HG02973 (cell line): ENCODE measurements at regions not wholly inside any gene's neighbourhood (a gene's known extent, or its start where the extent isn't known, plus 50 kb on each side); places are given as distances from the start of the nearest gene placed in this dataset.
"Not testable (repeated sequence)": the region's sequence is repeated elsewhere in the genome, so short reads cannot be mapped to it uniquely, and the experiment has no call there.

Source experiments
- ATAC-seq: cut with Tn5 transposase; IDR thresholded peaks from one replicate; pipeline ENCODE4 v1.9.1; 2021; ENCODE audit warnings: moderate library complexity; ENCODE audit not compliant: unreplicated experiment

DNA sequence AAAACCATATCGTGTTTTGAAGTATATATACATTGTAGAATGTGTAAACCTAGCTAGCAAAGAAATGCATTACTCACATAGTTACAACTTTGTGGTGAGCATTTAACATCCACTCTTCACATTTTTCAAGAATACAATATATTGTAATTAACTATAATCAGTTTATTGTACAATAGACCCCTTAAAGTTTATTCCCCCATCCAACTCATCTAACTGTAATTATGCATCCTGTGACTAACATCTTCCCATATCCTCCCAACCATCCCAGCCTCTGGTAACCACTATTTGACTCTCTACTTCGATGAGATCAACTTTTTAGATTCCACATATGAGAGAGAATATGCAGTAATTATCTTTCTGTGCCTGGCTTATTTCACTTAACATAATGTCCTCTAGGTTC, 526.4 kb downstream of the KIF20B start:
- no peak for ATAC-seq

GRCh38 chr10:90229486-90229885, 528.1 kb downstream of the KIF20B start:
- no peak for ATAC-seq

- not testable (repeated sequence) for ATAC-seq
These were observed 532.4 kb downstream of the KIF20B start for GRCh38 chr10:90233805-90234204.

DNA sequence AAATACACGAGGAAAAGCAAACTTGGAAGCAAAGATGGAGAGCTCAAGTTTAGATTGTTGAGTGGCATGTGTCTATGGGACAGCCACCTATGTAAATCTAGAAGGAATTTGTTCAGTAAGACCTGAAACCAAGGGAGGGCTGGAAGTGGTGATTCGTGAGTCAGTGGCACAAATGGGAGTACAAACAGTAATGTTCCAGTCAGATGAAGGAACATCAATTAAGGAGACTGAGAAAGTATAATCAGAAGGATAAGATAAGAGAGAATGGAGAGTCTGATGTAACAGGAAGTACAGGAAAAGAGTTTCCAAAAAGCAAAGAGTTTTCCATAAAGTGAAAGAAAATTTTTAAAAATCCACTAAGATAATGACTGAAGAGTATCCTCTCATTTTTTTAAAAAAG, 544.2 kb downstream of the KIF20B start:
- no peak for ATAC-seq

- ATAC-seq = not testable (repeated sequence)
These were observed 549.4 kb downstream of the KIF20B start for GRCh38 chr10:90250784-90251183.

DNA sequence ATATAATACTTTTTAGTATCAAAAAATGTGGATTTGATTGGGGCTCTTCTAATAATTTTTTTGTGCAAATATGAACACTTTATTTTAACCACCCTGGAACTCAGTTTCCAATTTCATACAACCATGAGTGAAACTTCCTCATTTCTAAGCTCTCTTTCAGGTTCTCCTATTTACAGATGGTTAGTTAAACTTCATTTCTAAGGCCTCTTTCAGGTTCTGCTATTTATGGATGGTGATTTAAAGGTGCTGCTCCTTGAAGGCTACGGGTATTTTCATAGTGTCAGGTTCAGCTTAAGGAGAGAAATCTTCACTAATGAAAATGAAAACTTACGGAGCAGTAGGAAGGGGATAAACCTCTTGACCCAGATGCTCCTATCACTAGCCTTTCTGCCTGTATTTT, 568.3 kb downstream of the KIF20B start:
- ATAC-seq = no peak

DNA sequence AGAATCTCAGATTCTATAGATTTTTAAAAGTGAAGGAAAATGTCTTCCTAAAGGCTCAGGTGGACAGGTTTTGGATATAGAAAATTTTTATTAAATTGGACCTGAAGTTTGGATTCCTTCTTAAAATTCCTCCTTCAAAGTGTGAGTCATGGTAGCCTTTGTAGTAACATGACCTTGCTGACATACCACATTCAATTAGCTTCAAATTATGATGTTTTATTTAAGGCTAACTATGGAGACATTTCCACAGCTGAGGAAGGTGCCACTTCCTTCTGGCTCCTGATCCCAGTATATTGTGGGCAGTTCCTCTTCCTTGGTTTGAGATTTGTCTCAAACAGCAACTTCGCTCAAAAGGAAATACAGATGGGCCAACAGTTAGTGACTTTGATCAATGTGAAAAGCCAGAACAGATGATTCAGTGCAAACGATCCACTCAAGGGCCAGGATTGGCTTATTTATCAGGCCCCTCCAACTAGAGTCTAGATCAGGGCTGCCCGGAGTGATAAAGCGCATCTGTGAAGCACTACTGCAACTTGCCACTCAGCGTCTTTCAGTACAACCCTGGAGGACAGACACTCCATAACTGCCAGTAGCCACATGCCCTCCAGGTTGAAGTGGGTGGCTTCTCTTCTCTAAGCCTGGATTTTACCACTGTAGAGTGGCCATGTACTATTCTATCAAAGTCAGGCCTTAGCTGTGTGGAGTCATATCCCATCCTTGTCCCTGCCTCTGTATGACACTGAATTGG, 573.5 kb downstream of the KIF20B start:
- ATAC-seq = no peak

GRCh38 chr10:90276894-90277475, 575.6 kb downstream of the KIF20B start:
- ATAC-seq = no peak

GRCh38 chr10:90286406-90286805, 571.4 kb downstream of the HTR7 start:
- ATAC-seq = no peak

DNA sequence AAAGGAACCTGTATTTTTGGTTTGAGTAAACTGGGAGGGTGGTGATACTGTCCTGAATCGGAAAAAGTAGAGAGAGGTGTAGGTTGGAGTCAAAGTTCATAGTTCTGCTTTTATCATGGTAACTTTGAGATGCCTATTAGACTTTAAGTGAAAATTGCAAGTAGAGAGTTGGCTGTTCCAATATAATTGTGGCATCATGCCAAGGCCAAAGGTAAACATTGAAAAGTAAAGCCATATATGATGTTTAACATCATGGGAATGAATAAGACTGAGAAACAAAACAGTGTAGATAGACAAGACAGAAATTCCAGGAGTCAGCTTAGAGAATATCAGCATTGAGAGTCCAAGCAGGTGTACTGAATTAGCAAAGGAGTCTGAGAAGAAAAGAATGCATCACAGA, 570.9 kb downstream of the HTR7 start:
- no peak for ATAC-seq

DNA sequence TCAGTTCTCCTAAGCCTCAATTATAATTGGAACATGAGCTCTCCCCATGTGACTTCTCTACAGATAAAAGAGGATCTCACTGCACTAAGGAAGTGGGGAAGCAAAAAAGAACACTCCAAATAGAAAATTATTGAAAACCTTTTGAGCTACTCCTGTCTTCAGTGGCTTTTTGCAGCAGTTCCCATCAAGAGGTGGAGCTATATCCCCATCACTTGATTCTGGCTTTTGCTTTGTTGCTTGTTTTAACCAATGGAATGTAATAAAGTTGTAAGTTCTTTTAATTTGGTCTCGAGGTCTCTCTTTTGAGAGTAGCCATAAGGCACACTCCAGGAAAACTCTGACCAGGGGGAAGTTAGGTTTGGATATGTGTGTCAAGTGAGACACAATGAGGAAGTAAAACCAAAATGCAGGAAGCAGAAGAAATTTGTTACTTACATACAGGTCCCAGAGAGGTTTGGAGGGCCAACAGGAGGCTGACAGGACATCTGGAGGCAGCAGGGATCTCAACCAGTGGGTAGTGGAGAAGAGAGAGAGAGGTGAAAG, 569.4 kb downstream of the HTR7 start:
- peak; percentile 24 for ATAC-seq

DNA sequence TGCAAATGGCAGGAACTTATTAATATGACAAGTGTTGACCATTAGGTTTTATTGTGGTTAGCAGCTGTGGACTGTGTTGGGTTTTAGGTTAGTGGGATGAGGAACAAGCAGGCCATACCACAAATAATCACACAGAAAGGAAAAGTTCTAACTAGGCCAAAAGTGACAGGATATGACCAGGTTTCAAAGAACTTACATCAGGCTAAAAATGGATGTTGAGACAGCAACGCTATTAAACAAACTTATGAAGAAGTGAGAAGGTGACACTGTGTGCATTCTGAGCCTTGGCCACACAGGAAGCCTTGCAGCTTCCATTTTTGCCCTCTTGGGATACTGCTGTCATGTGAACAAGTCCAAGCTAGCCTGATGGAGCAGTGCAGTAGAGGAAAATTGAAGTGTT, 568.8 kb downstream of the HTR7 start:
- peak; percentile 50 for ATAC-seq

GRCh38 chr10:90293616-90294015, 564.2 kb downstream of the HTR7 start:
- no peak for ATAC-seq

GRCh38 chr10:90294821-90295540, 562.9 kb downstream of the HTR7 start:
- ATAC-seq = not testable (repeated sequence)

DNA sequence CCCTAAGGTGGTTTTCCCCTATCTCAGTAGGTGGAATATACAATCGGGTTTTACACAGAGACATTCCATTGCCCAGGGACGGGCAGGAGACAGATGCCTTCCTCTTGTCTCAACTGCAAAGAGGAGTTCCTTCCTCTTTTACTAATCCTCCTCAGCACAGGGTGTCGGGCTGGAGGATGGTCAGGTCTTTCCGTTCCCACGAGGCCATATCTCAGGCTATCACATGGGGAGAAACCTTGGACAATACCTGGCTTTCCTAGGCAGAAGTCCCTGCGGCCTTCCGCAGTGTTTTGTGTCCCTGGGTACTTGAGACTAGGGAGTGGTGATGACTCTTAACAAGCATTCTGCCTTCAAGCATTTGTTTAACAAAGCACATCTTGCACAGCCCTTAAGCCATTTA, 555.8 kb downstream of the HTR7 start:
- not testable (repeated sequence) for ATAC-seq

DNA sequence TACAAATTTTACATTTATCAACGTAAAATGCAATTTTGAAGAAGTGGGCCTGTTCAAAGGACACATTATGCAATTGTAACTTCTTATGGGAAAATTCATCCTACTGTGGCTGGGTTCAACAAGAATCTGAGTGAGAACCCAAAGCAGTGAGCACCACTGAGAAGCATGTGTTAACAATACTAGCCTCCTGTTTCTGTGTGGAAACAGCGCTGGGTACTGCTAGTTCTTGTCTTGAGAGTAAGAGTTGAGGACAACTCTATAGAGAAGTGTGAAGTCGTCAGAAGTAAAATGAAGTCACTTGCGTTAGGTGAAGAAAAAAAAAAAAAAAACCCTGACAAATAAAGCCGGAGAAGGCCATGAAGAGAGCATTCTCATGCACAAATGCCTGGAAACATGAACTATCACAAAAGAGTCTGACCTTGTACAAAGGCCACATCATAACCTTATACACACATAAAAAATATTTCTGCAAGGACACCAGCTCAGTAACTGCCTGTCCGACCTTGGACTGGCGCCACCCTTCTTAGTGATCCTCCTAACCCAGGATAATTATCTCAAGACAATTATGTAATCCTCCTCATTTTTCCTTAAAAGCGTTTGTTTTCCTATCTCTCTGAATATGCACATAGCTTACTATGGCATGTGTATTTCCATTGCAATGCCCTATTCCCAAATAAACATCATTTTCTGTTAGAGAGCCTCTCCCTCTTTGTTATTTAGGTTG, 554.9 kb downstream of the HTR7 start:
- no peak for ATAC-seq

DNA sequence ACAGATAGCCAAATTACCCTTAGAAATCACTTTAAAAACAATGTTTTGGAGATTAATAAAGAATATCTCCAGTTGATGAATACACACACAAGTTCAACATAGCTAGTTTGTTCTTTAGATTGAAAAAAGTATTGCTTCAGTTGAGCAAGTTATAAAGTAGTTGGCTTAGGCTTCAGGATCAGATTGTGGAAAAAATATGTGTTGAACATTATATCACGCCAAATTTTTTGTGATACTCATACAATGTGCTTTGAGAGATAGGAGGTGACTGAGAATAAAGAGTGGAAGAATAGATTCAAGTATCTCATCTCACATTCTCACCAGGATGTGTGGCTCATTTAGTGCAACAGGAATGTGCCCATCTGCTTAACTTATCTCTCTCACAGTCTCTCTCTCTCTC, 553.3 kb downstream of the HTR7 start:
- ATAC-seq = no peak

GRCh38 chr10:90306187-90306586, 551.7 kb downstream of the HTR7 start:
- no peak for ATAC-seq

GRCh38 chr10:90308223-90308622, 549.6 kb downstream of the HTR7 start:
- no peak for ATAC-seq

- ATAC-seq = no peak
These were observed 544.1 kb downstream of the HTR7 start for GRCh38 chr10:90313576-90314325.
